CD14-positive monocyte (primary cell): ENCODE measurements at regions not wholly inside any gene's neighbourhood (a gene's known extent, or its start where the extent isn't known, plus 50 kb on each side); places are given as distances from the start of the nearest gene placed in this dataset.

Experiments used
- DNase-seq, 3 donors: peaks; one replicate each; pipeline ENCODE4 v3.0.0-alpha.2; 2011 to 2022
- H2AFZ ChIP-seq: 2 replicates; pipeline ENCODE4 v1.6.0; 2012; ENCODE audit warnings: mild to moderate bottlenecking, low read depth, low read length, inconsistent platforms; ENCODE audit not compliant: insufficient read depth, poor library complexity, severe bottlenecking
- H3K27ac ChIP-seq, 2 donors: 1 replicate in 1 of 2; 2 replicates in 1 of 2; pipeline ENCODE4 v1.5.1; 2012 to 2013; ENCODE audit warnings: low read length in 2 of 2, control low read depth in 1 of 2, inconsistent platforms in 1 of 2, low read depth in 1 of 2, mild to moderate bottlenecking in 1 of 2
- H3K27me3 ChIP-seq, 2 donors: one replicate each; pipeline versions ENCODE4 v1.6.0 to v1.6.1; 2011 to 2013; ENCODE audit warnings: low read length in 2 of 2; ENCODE audit not compliant: control insufficient read depth in 2 of 2, insufficient read depth in 2 of 2
- H3K36me3 ChIP-seq, 2 donors: replicated peaks in 1 of 2; 1 replicate in 1 of 2; 2 replicates in 1 of 2; pipeline versions ENCODE4 v1.5.1 to v1.6.1; 2012 to 2013; ENCODE audit warnings: low read length in 2 of 2, control low read depth in 1 of 2, inconsistent platforms in 1 of 2, mild to moderate bottlenecking in 1 of 2; ENCODE audit not compliant: insufficient read depth in 2 of 2, control insufficient read depth in 1 of 2
- H3K4me1 ChIP-seq, 2 donors: 1 replicate in 1 of 2; 2 replicates in 1 of 2; pipeline versions ENCODE4 v1.5.1 to v1.6.1; 2012 to 2013; ENCODE audit warnings: low read length in 2 of 2, control low read depth in 1 of 2, inconsistent platforms in 1 of 2, mild to moderate bottlenecking in 1 of 2, moderate library complexity in 1 of 2; ENCODE audit not compliant: insufficient read depth in 2 of 2, control insufficient read depth in 1 of 2
- H3K4me2 ChIP-seq: replicated peaks from 2 replicates; pipeline ENCODE3; 2012; ENCODE audit warnings: low read length, moderate library complexity, mild to moderate bottlenecking; ENCODE audit not compliant: poor library complexity, severe bottlenecking; ENCODE audit errors: extremely low read depth
- H3K4me3 ChIP-seq, 3 experiments: fragments of 200-600 bp in 1 of 3; sonication (generic) in 1 of 3; replicated peaks in 1 of 3; 1 replicate in 2 of 3; 2 replicates in 1 of 3; pipeline ENCODE4 v1.5.1; 2011 to 2013; ENCODE audit warnings: low read length in 3 of 3, mild to moderate bottlenecking in 3 of 3, control low read depth in 2 of 3, low read depth in 2 of 3, inconsistent platforms in 1 of 3, moderate library complexity in 1 of 3
- H3K79me2 ChIP-seq: 2 replicates; pipeline ENCODE4 v1.6.0; 2012; ENCODE audit warnings: mild to moderate bottlenecking, control low read depth, inconsistent platforms, low read length, moderate library complexity; ENCODE audit not compliant: insufficient read depth
- H3K9ac ChIP-seq: 2 replicates; pipeline ENCODE4 v1.6.0; 2017; ENCODE audit warnings: low read length, mild to moderate bottlenecking; ENCODE audit not compliant: insufficient read depth, poor library complexity, severe bottlenecking
- H3K9me3 ChIP-seq, 2 donors: replicated peaks in 1 of 2; 1 replicate in 1 of 2; 2 replicates in 1 of 2; pipeline versions ENCODE4 v1.5.1 to v1.6.1; 2012 to 2013; ENCODE audit warnings: low read length in 2 of 2, control low read depth in 1 of 2; ENCODE audit not compliant: control insufficient read depth in 1 of 2, insufficient read depth in 1 of 2
- H4K20me1 ChIP-seq: 2 replicates; pipeline ENCODE4 v1.6.0; 2012; ENCODE audit warnings: mild to moderate bottlenecking, low read length, control low read depth, moderate library complexity; ENCODE audit not compliant: insufficient read depth
- H3K27ac Mint-ChIP-seq, 7 donors: one replicate each; pipeline ENCODE4 v1.8.0; 2020; ENCODE audit warnings: mild to moderate bottlenecking in 7 of 7, mixed read lengths in 7 of 7, moderate library complexity in 6 of 7, inconsistent platforms in 2 of 7
- H3K27me3 Mint-ChIP-seq, 3 donors: one replicate each; pipeline ENCODE4 v1.8.0; 2021 to 2022; ENCODE audit warnings: low read depth in 3 of 3, mild to moderate bottlenecking in 3 of 3, mixed read lengths in 3 of 3, moderate library complexity in 3 of 3, inconsistent platforms in 1 of 3
- H3K36me3 Mint-ChIP-seq, 2 donors: one replicate each; pipeline ENCODE4 v1.8.0; 2020; ENCODE audit warnings: mixed read lengths in 2 of 2, inconsistent platforms in 1 of 2, mild to moderate bottlenecking in 1 of 2
- H3K4me1 Mint-ChIP-seq: one replicate; pipeline ENCODE4 v1.8.0; 2020; ENCODE audit warnings: mild to moderate bottlenecking, mixed read lengths
- H3K4me3 Mint-ChIP-seq, 2 donors: one replicate each; pipeline ENCODE4 v1.8.0; 2020; ENCODE audit warnings: mild to moderate bottlenecking in 2 of 2, mixed read lengths in 2 of 2, moderate library complexity in 1 of 2
- H3K9me3 Mint-ChIP-seq, 7 donors: one replicate each; pipeline ENCODE4 v1.8.0; 2020 to 2022; ENCODE audit warnings: mixed read lengths in 7 of 7, mild to moderate bottlenecking in 6 of 7, moderate library complexity in 6 of 7, inconsistent platforms in 2 of 7
- CTCF ChIP-seq: fragments of 200-600 bp; IDR thresholded peaks from one replicate; pipeline ENCODE4 v1.8.0; 2022; ENCODE audit warnings: antibody characterized with exemption, mild to moderate bottlenecking
- WGBS: methylation state at CpG from one replicate; pipeline ENCODE4 v1.1.5; 2013; ENCODE audit warnings: missing lambda C conversion rate; ENCODE audit not compliant: insufficient coverage; 5-methylcytosine and 5-hydroxymethylcytosine counted together
- intact Hi-C, 2 donors: fragments of 100-400 bp; cut with micrococcal nuclease; formaldehyde crosslinking; loops; one replicate each; pipeline versions ENCODE4 v1.15.0 to v1.15.1; 2023

GRCh38 chrX:129034196-129034595 lies 489.1 kb downstream of the SMARCA1 start:
- H3K36me3 Mint-ChIP-seq, result no peaks in the 10 kb centered on the region
- peaks cover 0 to 3% (median 2%) of the 10 kb centered on the region in 3 donors for H3K27me3 Mint-ChIP-seq
- no peak overlapping the region for H3K27ac Mint-ChIP-seq
- H3K4me1 ChIP-seq, result no peaks in the 10 kb centered on the region
- no peak for DNase-seq
- H3K4me3 Mint-ChIP-seq, result no peak overlapping the region
- no peaks in the 10 kb centered on the region for H4K20me1 ChIP-seq
- H3K4me1 Mint-ChIP-seq, result no peaks in the 10 kb centered on the region
- no peak for TF ChIP-seq CTCF
- no peaks in the 10 kb centered on the region for H3K79me2 ChIP-seq
- intact Hi-C loops, result no loop called here
- H3K9me3 Mint-ChIP-seq, result peaks cover 0 to 2% (median 0%) of the 10 kb centered on the region in 7 donors
- H3K4me3 ChIP-seq, result no peak overlapping the region
- H2AFZ ChIP-seq, result no peak overlapping the region
- H3K9me3 ChIP-seq, result no peaks in the 10 kb centered on the region
- H3K4me2 ChIP-seq, result no peak overlapping the region
- H3K36me3 ChIP-seq, result no peaks in the 10 kb centered on the region
- H3K9ac ChIP-seq, result no peak overlapping the region
- H3K27me3 ChIP-seq, result no peaks in the 10 kb centered on the region
- H3K27ac ChIP-seq, result no peak overlapping the region
- WGBS, result no CpG with 5 or more reads among the region's 1 CpG

- DNase-seq, result no peak
- Histone ChIP-seq H3K79me2 (no peaks in the 10 kb centered on the region), H3K4me1 (no peaks in the 10 kb centered on the region), H3K27ac (no peak overlapping the region), H3K9ac (no peak overlapping the region), H2AFZ (no peak overlapping the region), H3K27me3 (no peaks in the 10 kb centered on the region), H3K4me2 (no peak overlapping the region), H3K4me3 (no peak overlapping the region), H3K9me3 (no peaks in the 10 kb centered on the region), H4K20me1 (no peaks in the 10 kb centered on the region), H3K36me3 (no peaks in the 10 kb centered on the region)
- intact Hi-C loops, result no loop called here
- no CpG with 5 or more reads among the region's 6 CpGs for WGBS
- H3K4me3 Mint-ChIP-seq, result no peak overlapping the region
- no peaks in the 10 kb centered on the region for H3K4me1 Mint-ChIP-seq
- peaks cover 0 to 5% (median 2%) of the 10 kb centered on the region in 7 donors for H3K9me3 Mint-ChIP-seq
- TF ChIP-seq CTCF, result no peak
- H3K36me3 Mint-ChIP-seq, result no peaks in the 10 kb centered on the region
- H3K27ac Mint-ChIP-seq, result no peak overlapping the region
- peaks cover 0 to 2% (median 0%) of the 10 kb centered on the region in 3 donors for H3K27me3 Mint-ChIP-seq
Observed at GRCh38 chrX:129026202-129026601, 497.1 kb downstream of the SMARCA1 start.
